CD4-positive, alpha-beta T cell treated with Interleukin-17A for 1 hour (primary cell): ENCODE measurements at regions not wholly inside any gene's neighbourhood (a gene's known extent, or its start where the extent isn't known, plus 50 kb on each side); places are given as distances from the start of the nearest gene placed in this dataset.
"Not testable (repeated sequence)": the region's sequence is repeated elsewhere in the genome, so short reads cannot be mapped to it uniquely, and the experiment has no call there.

Experiments
- DNase-seq: peaks from one replicate; pipeline ENCODE4 v3.0.0-alpha.2; 2020

GRCh38 chr4:117577686-117578311 is 456.5 kb upstream of the NDST3 start:
- DNase-seq: no peak

GRCh38 chr4:117588771-117589170 is 445.5 kb upstream of the NDST3 start:
- no peak for DNase-seq

- no peak for DNase-seq
Observed at GRCh38 chr4:117596917-117597480, 437.3 kb upstream of the NDST3 start.

GRCh38 chr4:117599393-117599792 is 434.9 kb upstream of the NDST3 start:
- DNase-seq: not testable (repeated sequence)

- not testable (repeated sequence) for DNase-seq
Observed at GRCh38 chr4:117600936-117601335, 433.4 kb upstream of the NDST3 start.

- DNase-seq: no peak
Observed at GRCh38 chr4:117610706-117611308, 423.5 kb upstream of the NDST3 start.

- no peak for DNase-seq
Observed at GRCh38 chr4:117621673-117622072, 412.6 kb upstream of the NDST3 start.

- DNase-seq: no peak
Observed at GRCh38 chr4:117623326-117623725, 411.0 kb upstream of the NDST3 start.

- no peak for DNase-seq
Observed at GRCh38 chr4:117626664-117627063, 407.6 kb upstream of the NDST3 start.

- no peak for DNase-seq
Observed at GRCh38 chr4:117634716-117635115, 399.6 kb upstream of the NDST3 start.

- DNase-seq: no peak
Observed at GRCh38 chr4:117637347-117637746, 396.9 kb upstream of the NDST3 start.

GRCh38 chr4:117640836-117641235 is 393.4 kb upstream of the NDST3 start:
- no peak for DNase-seq

- no peak for DNase-seq
Observed at GRCh38 chr4:117641519-117641918, 392.8 kb upstream of the NDST3 start.

GRCh38 chr4:117654079-117654478 is 380.2 kb upstream of the NDST3 start:
- no peak for DNase-seq

- no peak for DNase-seq
Observed at GRCh38 chr4:117660668-117661067, 373.6 kb upstream of the NDST3 start.

GRCh38 chr4:117661091-117662072 is 372.9 kb upstream of the NDST3 start:
- no peak for DNase-seq

- DNase-seq: no peak
Observed at GRCh38 chr4:117664706-117665444, 369.4 kb upstream of the NDST3 start.

- DNase-seq: no peak
Observed at GRCh38 chr4:117676153-117676552, 358.1 kb upstream of the NDST3 start.

- no peak for DNase-seq
Observed at GRCh38 chr4:117678861-117679260, 355.4 kb upstream of the NDST3 start.

- no peak for DNase-seq
Observed at GRCh38 chr4:117691572-117692351, 342.5 kb upstream of the NDST3 start.

GRCh38 chr4:117692538-117692937 is 341.7 kb upstream of the NDST3 start:
- no peak for DNase-seq

- no peak for DNase-seq
Observed at GRCh38 chr4:117699595-117699994, 334.7 kb upstream of the NDST3 start.
